DOHH2 (cell line): ENCODE measurements at regions not wholly inside any gene's neighbourhood (a gene's known extent, or its start where the extent isn't known, plus 50 kb on each side); places are given as distances from the start of the nearest gene placed in this dataset.

Experiments
- H3F3A ChIP-seq: fragments of 200-600 bp; sonication (generic), shearing (Covaris generic); 2 replicates; pipeline ENCODE4 v1.6.0; 2016; ENCODE audit warnings: antibody characterized with exemption, mild to moderate bottlenecking; ENCODE audit not compliant: control insufficient read depth, insufficient read depth
- H3K27ac ChIP-seq: fragments of 200-600 bp; sonication (generic); 2 replicates; pipeline ENCODE4 v1.5.1; 2014; ENCODE audit warnings: low read depth, mild to moderate bottlenecking, low read length, moderate library complexity
- H3K27me3 ChIP-seq: fragments of 200-600 bp; sonication (generic); 2 replicates; pipeline ENCODE4 v1.6.1; 2014; ENCODE audit warnings: mild to moderate bottlenecking, low read length, mixed read lengths; ENCODE audit not compliant: control insufficient read depth
- H3K36me3 ChIP-seq: fragments of 200-600 bp; sonication (generic); 2 replicates; pipeline ENCODE4 v1.6.1; 2014; ENCODE audit warnings: mild to moderate bottlenecking, low read length, moderate library complexity, mixed read lengths; ENCODE audit not compliant: control insufficient read depth
- H3K4me1 ChIP-seq: fragments of 200-600 bp; sonication (generic); 2 replicates; pipeline ENCODE4 v1.6.1; 2014; ENCODE audit warnings: mild to moderate bottlenecking, low read length, mixed read lengths; ENCODE audit not compliant: control insufficient read depth
- H3K4me2 ChIP-seq: fragments of 200-600 bp; sonication (generic); 2 replicates; pipeline ENCODE4 v1.6.0; 2014; ENCODE audit warnings: mild to moderate bottlenecking, low read length, moderate library complexity
- H3K4me3 ChIP-seq: fragments of 200-600 bp; sonication (generic); 2 replicates; pipeline ENCODE4 v1.5.1; 2014; ENCODE audit warnings: mild to moderate bottlenecking, low read length, mixed read lengths
- H3K79me2 ChIP-seq: fragments of 200-600 bp; sonication (generic); 2 replicates; pipeline ENCODE4 v1.6.1; 2014; ENCODE audit warnings: mild to moderate bottlenecking, low read length, mixed read lengths; ENCODE audit not compliant: control insufficient read depth
- H3K9me2 ChIP-seq: fragments of 200-600 bp; sonication (generic); replicated peaks from 2 replicates; pipeline ENCODE4 v1.6.1; 2014; ENCODE audit warnings: mild to moderate bottlenecking, low read length, mixed read lengths; ENCODE audit not compliant: control insufficient read depth
- H3K9me3 ChIP-seq: fragments of 200-600 bp; sonication (generic); 2 replicates; pipeline ENCODE4 v1.6.1; 2014; ENCODE audit warnings: antibody characterized with exemption, low read length, mixed read lengths; ENCODE audit not compliant: control insufficient read depth, insufficient read depth
- H4K20me1 ChIP-seq: fragments of 200-600 bp; sonication (generic); 2 replicates; pipeline ENCODE4 v1.6.0; 2014; ENCODE audit warnings: low read depth, mild to moderate bottlenecking, antibody characterized with exemption, low read length, moderate library complexity; ENCODE audit not compliant: control insufficient read depth, insufficient read depth
- CTCF ChIP-seq: fragments of 200-600 bp; sonication (generic); IDR thresholded peaks from one replicate; pipeline ENCODE4 v1.5.1; 2014; ENCODE audit warnings: antibody characterized with exemption, mild to moderate bottlenecking, low read depth, low read length; ENCODE audit not compliant: poor library complexity, severe bottlenecking
- EZH2phosphoT487 ChIP-seq: fragments of 200-600 bp; sonication (generic); IDR thresholded peaks from 2 replicates; pipeline ENCODE4 v1.6.1; 2017; ENCODE audit warnings: borderline replicate concordance, mild to moderate bottlenecking, antibody characterized with exemption, low read length, moderate library complexity, mixed read lengths

- H3K4me1 ChIP-seq, result no peaks in the 10 kb centered on the region
- TF ChIP-seq CTCF (no peak), EZH2phosphoT487 (no peak)
- no peaks in the 10 kb centered on the region for H3K36me3 ChIP-seq
- H3K4me3 ChIP-seq, result no peak overlapping the region
- no peaks in the 10 kb centered on the region for H3F3A ChIP-seq
- H3K4me2 ChIP-seq, result no peak overlapping the region
- no peaks in the 10 kb centered on the region for H3K79me2 ChIP-seq
- H4K20me1 ChIP-seq, result no peaks in the 10 kb centered on the region
- H3K27ac ChIP-seq, result no peak overlapping the region
- H3K9me3 ChIP-seq, result peaks cover 4% of the 10 kb centered on the region; the same call in 1 of the 2 replicates
- no peaks in the 10 kb centered on the region for H3K9me2 ChIP-seq
- H3K27me3 ChIP-seq, result no peaks in the 10 kb centered on the region
Measured at GRCh38 chr19:31135841-31136240, 213.4 kb downstream of the TSHZ3 start.

GRCh38 chr19:31132753-31133110, 216.5 kb downstream of the TSHZ3 start:
- Histone ChIP-seq H3K27me3 (no peaks in the 10 kb centered on the region), H3K79me2 (no peaks in the 10 kb centered on the region), H3K4me3 (no peak overlapping the region), H3K9me2 (no peaks in the 10 kb centered on the region), H3K36me3 (no peaks in the 10 kb centered on the region), H3F3A (no peaks in the 10 kb centered on the region), H3K4me1 (no peaks in the 10 kb centered on the region), H3K9me3 (peaks cover 5% of the 10 kb centered on the region; the same call in 1 of the 2 replicates), H4K20me1 (no peaks in the 10 kb centered on the region), H3K4me2 (no peak overlapping the region), H3K27ac (no peak overlapping the region)
- TF ChIP-seq CTCF (no peak), EZH2phosphoT487 (no peak)

- H3K4me1 ChIP-seq, result no peaks in the 10 kb centered on the region
- H3K36me3 ChIP-seq, result no peaks in the 10 kb centered on the region
- H3K4me3 ChIP-seq, result no peak overlapping the region
- no peaks in the 10 kb centered on the region for H3F3A ChIP-seq
- peaks cover 8% of the 10 kb centered on the region; the same call in 1 of the 2 replicates for H3K9me3 ChIP-seq
- no peak for TF ChIP-seq CTCF
- no peak for TF ChIP-seq EZH2phosphoT487
- H3K4me2 ChIP-seq, result no peak overlapping the region
- H3K79me2 ChIP-seq, result no peaks in the 10 kb centered on the region
- no peaks in the 10 kb centered on the region for H3K9me2 ChIP-seq
- H3K27me3 ChIP-seq, result no peaks in the 10 kb centered on the region
- H4K20me1 ChIP-seq, result no peaks in the 10 kb centered on the region
- H3K27ac ChIP-seq, result no peak overlapping the region
Measured at GRCh38 chr19:31128291-31128690, 220.9 kb downstream of the TSHZ3 start.
